ENCODE measurements at regions not wholly inside any gene's neighbourhood (a gene's known extent, or its start where the extent isn't known, plus 50 kb on each side); places are given as distances from the start of the nearest gene placed in this dataset.
"Not testable (repeated sequence)": the region's sequence is repeated elsewhere in the genome, so short reads cannot be mapped to it uniquely, and the experiment has no call there.

DNA sequence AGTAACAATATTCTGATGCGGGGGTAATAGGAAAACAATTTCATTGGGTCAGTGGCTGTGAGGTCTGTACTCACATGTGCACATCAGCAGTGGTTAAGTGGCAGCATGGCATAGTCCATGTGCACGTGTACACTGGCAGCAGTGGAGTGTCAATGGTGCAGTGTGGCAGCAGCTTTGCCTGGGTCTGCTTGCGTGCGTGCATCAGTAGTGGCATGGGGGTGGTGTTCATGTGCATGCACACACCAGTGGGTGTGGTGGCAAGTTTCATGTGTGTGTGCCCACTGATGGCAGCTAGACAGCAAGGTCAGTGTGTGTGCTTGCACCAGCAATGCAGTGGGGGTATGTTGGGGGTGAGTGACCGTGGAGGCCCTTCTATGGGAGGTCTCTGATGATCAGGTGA, 581.6 kb upstream of the KLHL4 start:
- Histone ChIP-seq H3K4me1 (ENCODE audit: low read depth) (no peaks in the 10 kb centered on the region), H3K36me3 (ENCODE audit: low read depth) (no peaks in the 10 kb centered on the region), H3K9me3 (no peaks in the 10 kb centered on the region), H3K4me3 (no peak overlapping the region)
- TF ChIP-seq, protein P1, sequence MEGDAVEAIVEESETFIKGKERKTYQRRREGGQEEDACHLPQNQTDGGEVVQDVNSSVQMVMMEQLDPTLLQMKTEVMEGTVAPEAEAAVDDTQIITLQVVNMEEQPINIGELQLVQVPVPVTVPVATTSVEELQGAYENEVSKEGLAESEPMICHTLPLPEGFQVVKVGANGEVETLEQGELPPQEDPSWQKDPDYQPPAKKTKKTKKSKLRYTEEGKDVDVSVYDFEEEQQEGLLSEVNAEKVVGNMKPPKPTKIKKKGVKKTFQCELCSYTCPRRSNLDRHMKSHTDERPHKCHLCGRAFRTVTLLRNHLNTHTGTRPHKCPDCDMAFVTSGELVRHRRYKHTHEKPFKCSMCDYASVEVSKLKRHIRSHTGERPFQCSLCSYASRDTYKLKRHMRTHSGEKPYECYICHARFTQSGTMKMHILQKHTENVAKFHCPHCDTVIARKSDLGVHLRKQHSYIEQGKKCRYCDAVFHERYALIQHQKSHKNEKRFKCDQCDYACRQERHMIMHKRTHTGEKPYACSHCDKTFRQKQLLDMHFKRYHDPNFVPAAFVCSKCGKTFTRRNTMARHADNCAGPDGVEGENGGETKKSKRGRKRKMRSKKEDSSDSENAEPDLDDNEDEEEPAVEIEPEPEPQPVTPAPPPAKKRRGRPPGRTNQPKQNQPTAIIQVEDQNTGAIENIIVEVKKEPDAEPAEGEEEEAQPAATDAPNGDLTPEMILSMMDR (IDR thresholded peaks at IDR 0.05), result no peak
- intact Hi-C loops (cut with DNase I, micrococcal nuclease), result no loop called here
- DNase-seq (no peak), ATAC-seq (no peak)

DNA sequence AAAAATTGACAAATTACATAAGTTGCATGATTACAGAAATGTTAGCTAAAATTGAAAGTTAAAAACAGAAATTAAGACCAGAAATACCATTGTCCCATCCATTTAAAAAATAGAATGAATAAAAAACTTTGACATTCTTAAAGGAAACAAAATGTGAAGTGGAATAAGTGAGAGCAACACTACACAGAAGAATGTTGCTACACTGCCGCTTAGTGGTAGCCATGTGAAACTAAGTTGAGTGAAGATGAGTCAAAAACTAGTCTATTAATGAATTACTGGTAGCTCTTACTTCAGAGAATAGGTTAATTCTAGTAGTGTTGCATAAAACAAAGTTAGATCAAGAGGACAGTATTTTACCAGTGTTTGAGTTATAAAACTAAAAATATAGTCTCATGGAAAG, 571.0 kb upstream of the KLHL4 start:
- Histone ChIP-seq H3K4me1 (ENCODE audit: low read depth) (no peaks in the 10 kb centered on the region), H3K4me3 (no peak overlapping the region), H3K9me3 (no peaks in the 10 kb centered on the region), H3K36me3 (ENCODE audit: low read depth) (no peaks in the 10 kb centered on the region)
- TF ChIP-seq, protein P1 (IDR thresholded peaks at IDR 0.05), result no peak
- intact Hi-C loops (cut with DNase I, micrococcal nuclease), result no loop called here
- ATAC-seq (no peak), DNase-seq (peak in 1 of 3 donors; percentile 1)

DNA sequence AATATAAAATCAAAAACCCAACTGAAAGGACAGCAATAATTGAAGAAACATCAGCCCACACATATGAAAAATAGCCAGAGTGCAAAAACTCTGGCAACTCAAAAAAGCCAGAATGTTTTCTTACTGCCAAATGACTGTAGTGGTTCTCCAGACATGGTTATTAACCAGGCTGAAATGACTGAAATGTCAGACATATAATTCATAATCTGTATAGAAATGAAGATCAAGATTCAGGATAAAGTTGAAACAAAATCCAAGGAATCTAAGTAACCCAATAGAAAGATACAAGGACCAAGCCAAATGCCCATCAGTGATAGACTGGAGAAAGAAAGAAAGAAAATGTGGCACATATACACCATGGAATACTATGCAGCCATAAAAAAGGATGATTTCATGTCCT, 553.3 kb upstream of the KLHL4 start:
- H3K36me3 ChIP-seq (ENCODE audit: low read depth), result no peaks in the 10 kb centered on the region
- DNase-seq (no peak), ATAC-seq (no peak)
- no peaks in the 10 kb centered on the region for H3K4me1 ChIP-seq (ENCODE audit: low read depth)
- intact Hi-C loops (cut with DNase I, micrococcal nuclease), result no loop called here
- TF ChIP-seq, protein P1 (IDR thresholded peaks at IDR 0.05), result no peak
- H3K9me3 ChIP-seq, result no peaks in the 10 kb centered on the region
- H3K4me3 ChIP-seq, result no peak overlapping the region

DNA sequence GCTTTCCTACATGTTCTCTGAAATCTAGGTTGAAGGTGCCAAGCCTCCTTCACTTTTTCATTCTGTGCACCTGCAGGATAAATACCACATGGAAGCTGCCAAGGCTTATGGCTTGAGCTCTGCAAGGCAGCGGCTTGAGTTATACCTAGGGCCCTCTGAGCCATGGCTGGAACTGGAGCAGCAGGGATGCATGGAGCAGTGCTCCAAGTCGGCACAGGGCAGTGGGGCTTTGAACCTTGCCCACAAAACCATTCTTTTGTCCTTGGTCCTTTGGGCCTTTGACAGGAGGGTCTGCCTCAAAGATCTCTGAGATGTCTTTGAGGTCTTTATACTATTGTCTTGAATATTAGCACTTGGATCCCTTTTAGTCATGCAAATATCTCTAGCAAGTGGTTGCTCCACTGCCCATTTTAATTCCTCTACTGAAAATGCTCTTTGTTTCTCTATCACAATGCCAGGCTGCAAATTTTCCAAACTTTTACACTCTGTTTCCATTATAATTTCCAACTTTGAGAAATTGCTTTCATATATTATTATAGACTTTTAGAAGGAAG, 536.2 kb upstream of the KLHL4 start:
- Histone ChIP-seq H3K9me3 (no peaks in the 10 kb centered on the region), H3K4me1 (ENCODE audit: low read depth) (no peaks in the 10 kb centered on the region), H3K36me3 (ENCODE audit: low read depth) (no peaks in the 10 kb centered on the region), H3K4me3 (no peak overlapping the region)
- intact Hi-C loops (cut with DNase I, micrococcal nuclease), result no loop called here
- ATAC-seq, result no peak
- no peak for DNase-seq
- TF ChIP-seq, protein P1 (IDR thresholded peaks at IDR 0.05), result no peak

DNA sequence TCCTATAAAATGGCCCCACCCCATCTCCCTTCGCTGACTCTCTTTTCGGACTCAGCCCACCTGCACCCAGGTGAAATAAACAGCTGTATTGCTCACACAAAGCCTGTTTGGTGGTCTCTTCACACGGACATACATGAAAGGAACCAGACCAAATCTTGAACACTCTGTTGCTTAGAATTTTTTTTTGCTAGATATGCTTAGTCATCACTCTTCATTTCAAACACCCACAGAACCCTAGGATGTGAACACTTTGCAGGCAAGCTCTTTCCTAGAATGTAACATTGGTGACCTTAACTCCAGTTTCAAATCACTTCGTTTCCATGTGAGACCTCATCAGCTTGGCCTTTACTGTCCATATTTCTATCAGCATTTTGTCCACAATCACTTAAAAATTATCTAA, 530.3 kb upstream of the KLHL4 start:
- ATAC-seq; H3K36me3 ChIP-seq (ENCODE audit: low read depth); DNase-seq; H3K4me3 ChIP-seq; H3K4me1 ChIP-seq (ENCODE audit: low read depth); H3K9me3 ChIP-seq; intact Hi-C loops (cut with DNase I, micrococcal nuclease): not testable (repeated sequence)

DNA sequence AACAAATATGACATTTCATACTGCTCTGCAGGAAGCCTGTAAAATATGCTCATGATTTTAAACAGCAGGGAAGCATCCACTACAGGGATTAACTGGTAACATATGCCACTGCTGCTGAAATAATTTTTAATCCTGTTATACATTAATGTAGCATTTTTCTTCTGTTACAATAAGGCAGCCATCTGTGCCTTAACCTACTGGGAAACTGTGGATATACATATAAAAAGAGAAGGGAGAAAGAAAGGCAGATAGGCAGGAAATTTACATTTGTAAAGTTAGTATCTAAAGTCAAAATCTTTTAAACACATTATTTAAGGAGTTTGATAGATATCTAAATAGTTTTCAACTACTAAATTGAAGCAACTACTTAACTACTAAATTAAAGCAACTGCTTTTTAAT, 514.6 kb upstream of the KLHL4 start:
- TF ChIP-seq, protein P1 (IDR thresholded peaks at IDR 0.05), result no peak
- no peaks in the 10 kb centered on the region for H3K4me1 ChIP-seq (ENCODE audit: low read depth)
- no peak for ATAC-seq

More for the DNA sequence above, 514.6 kb upstream of the KLHL4 start:
- Histone ChIP-seq H3K36me3 (ENCODE audit: low read depth) (no peaks in the 10 kb centered on the region), H3K9me3 (peaks cover 3% of the 10 kb centered on the region), H3K4me3 (no peak overlapping the region)
- intact Hi-C loops (cut with DNase I, micrococcal nuclease), result no loop called here
- DNase-seq, result no peak

All from mucosa of descending colon (tissue), 3 donors.